ENCODE measurements at regions not wholly inside any gene's neighbourhood (a gene's known extent, or its start where the extent isn't known, plus 50 kb on each side); places are given as distances from the start of the nearest gene placed in this dataset.
A peak's percentile ranks its signal among the peaks of the same experiment; 100 is the strongest.
"Not testable (repeated sequence)": the region's sequence is repeated elsewhere in the genome, so short reads cannot be mapped to it uniquely, and the experiment has no call there.

GRCh38 chr12:89067421-89068187 lies 284.7 kb downstream of the DUSP6 start:
- H3K36me3 ChIP-seq (ENCODE audit: control insufficient read depth, insufficient read depth, low read length): no peaks in the 10 kb centered on the region
- no peak overlapping the region for H3K27ac ChIP-seq (ENCODE audit: low read depth, low read length)
- peaks cover 5% of the 10 kb centered on the region for H3K4me1 ChIP-seq (ENCODE audit: control insufficient read depth, insufficient read depth, low read length)
- H3K9me3 ChIP-seq (ENCODE audit: control insufficient read depth, insufficient read depth, low read depth, low read length): no peaks in the 10 kb centered on the region
- H3K9ac ChIP-seq (ENCODE audit: low read length): no peak overlapping the region
- H3K27me3 ChIP-seq (ENCODE audit: control insufficient read depth, insufficient read depth, low read length): no peaks in the 10 kb centered on the region
- H3K4me3 ChIP-seq (ENCODE audit: low read depth, low read length): no peak overlapping the region

DNA sequence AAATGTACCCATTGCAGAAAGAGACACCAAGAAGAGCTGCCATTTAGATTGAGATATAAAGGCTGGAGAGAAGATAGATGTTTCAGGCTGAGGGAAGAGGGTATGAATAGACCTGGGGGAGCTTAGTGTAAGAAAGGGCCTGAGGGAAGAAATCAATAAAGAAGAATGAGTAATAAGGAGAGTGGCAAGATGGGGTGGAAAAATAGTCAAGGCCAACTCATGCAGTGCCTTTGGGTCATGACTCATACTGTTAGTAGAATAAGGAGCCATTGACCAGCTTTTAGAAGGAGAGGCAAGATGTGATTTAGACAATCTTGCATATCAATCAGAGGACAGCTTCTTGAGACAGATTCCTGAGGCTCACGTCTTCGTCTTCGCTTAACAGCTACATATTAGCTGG lies 287.5 kb downstream of the DUSP6 start:
- H3K4me3 ChIP-seq (ENCODE audit: low read depth, low read length): no peak overlapping the region
- no peak overlapping the region for H3K27ac ChIP-seq (ENCODE audit: low read depth, low read length)
- no peaks in the 10 kb centered on the region for H3K27me3 ChIP-seq (ENCODE audit: control insufficient read depth, insufficient read depth, low read length)
- no peaks in the 10 kb centered on the region for H3K36me3 ChIP-seq (ENCODE audit: control insufficient read depth, insufficient read depth, low read length)
- H3K9ac ChIP-seq (ENCODE audit: low read length): no peak overlapping the region
- no peaks in the 10 kb centered on the region for H3K9me3 ChIP-seq (ENCODE audit: control insufficient read depth, insufficient read depth, low read depth, low read length)
- H3K4me1 ChIP-seq (ENCODE audit: control insufficient read depth, insufficient read depth, low read length): peaks cover 7% of the 10 kb centered on the region; the same call in 1 of the 2 replicates

DNA sequence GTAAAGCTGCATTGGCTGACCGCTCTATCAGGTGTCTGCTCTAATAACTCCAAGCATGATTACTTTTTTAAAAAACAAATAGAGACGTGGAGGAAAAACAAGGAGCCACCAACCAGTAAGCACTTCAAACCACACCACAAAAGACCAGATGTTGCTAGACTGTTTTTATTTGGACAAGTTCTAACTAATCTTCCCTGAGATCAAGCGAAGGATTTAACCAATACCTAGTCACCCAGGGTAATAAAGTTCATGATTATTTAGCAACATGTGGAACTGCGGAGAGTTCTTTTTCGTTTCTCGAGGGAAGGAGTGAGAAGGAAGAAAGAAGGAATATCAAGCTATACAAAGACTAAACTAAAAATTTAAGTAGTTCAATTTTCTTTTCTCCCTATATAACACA lies 288.1 kb downstream of the DUSP6 start:
- H3K4me3 ChIP-seq (ENCODE audit: low read depth, low read length): no peak overlapping the region
- H3K4me1 ChIP-seq (ENCODE audit: control insufficient read depth, insufficient read depth, low read length): peaks cover 12% of the 10 kb centered on the region; the same call in 1 of the 2 replicates
- H3K36me3 ChIP-seq (ENCODE audit: control insufficient read depth, insufficient read depth, low read length): no peaks in the 10 kb centered on the region
- no peaks in the 10 kb centered on the region for H3K9me3 ChIP-seq (ENCODE audit: control insufficient read depth, insufficient read depth, low read depth, low read length)
- H3K9ac ChIP-seq (ENCODE audit: low read length): no peak overlapping the region
- no peaks in the 10 kb centered on the region for H3K27me3 ChIP-seq (ENCODE audit: control insufficient read depth, insufficient read depth, low read length)
- H3K27ac ChIP-seq (ENCODE audit: low read depth, low read length): no peak overlapping the region

DNA sequence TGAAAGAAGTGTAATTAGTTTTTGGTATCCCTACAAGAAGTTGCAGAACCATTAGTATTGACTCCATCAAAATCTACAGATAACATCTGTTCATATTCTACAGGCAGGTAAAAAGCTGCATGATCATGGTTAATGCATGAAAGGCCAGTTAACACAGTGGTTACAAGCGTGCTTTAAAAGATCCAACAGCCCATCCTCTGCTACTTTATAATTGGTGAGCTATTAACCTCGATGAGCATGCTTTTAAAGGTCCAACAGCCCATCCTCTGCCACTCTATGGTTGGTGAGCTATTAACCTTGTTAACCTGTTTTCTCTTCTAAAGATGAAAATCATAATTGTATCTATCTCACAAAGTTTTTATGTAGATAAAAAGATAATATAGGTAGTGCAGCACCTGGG lies 289.3 kb downstream of the DUSP6 start:
- no peaks in the 10 kb centered on the region for H3K27me3 ChIP-seq (ENCODE audit: control insufficient read depth, insufficient read depth, low read length)

DNA sequence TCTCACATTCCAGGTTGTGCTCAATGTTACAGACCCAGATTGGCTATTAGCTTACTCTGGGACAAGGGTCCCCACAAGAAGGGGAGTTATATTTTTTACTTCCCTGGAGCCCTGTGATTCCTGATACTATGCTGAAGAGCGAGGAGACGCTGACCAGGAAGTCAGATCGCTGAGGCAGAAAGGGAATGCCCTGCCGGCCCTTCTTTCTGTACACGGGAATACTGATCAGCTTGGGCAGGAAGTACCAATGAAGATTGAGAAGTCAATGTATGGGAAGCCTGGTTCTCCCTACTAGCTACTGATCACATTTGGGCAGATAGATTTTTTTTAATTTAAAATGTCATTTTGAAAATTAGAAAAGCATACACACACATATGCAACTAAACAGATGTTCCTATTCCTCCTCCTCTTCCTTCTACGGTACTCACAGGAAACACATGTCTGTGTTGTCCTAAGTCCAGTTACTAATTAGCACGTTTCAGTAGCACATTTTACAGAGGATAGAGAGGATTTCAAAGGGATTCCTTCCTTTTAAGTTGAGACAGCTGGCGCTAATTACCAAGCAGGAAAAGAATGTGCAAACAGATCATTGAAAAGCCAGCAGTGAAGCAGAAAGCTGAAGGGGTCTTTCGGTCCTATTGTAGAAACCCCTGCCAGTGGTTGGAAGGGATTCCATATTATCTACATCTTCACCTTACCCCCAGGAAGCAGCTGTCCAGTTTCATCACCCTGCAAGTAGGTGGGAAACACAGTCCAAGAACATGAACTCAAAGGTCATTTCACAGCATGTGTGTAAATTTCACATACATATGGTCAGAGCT lies 292.4 kb downstream of the DUSP6 start:
- Histone ChIP-seq H3K4me3 (ENCODE audit: low read depth, low read length) (no peak overlapping the region), H3K27me3 (ENCODE audit: control insufficient read depth, insufficient read depth, low read length) (no peaks in the 10 kb centered on the region), H3K4me1 (ENCODE audit: control insufficient read depth, insufficient read depth, low read length) (peaks cover 14% of the 10 kb centered on the region; the same call in 1 of the 2 replicates), H3K27ac (ENCODE audit: low read depth, low read length) (no peak overlapping the region; the same call in 1 of the 2 replicates), H3K9ac (ENCODE audit: low read length) (peak overlapping the region; percentile 1), H3K36me3 (ENCODE audit: control insufficient read depth, insufficient read depth, low read length) (no peaks in the 10 kb centered on the region), H3K9me3 (ENCODE audit: control insufficient read depth, insufficient read depth, low read depth, low read length) (no peaks in the 10 kb centered on the region)

More for the DNA sequence above, 289.3 kb downstream of the DUSP6 start:
- H3K36me3 ChIP-seq (ENCODE audit: control insufficient read depth, insufficient read depth, low read length): no peaks in the 10 kb centered on the region
- no peaks in the 10 kb centered on the region for H3K9me3 ChIP-seq (ENCODE audit: control insufficient read depth, insufficient read depth, low read depth, low read length)
- H3K4me1 ChIP-seq (ENCODE audit: control insufficient read depth, insufficient read depth, low read length): peaks cover 14% of the 10 kb centered on the region; the same call in 1 of the 2 replicates
- no peak overlapping the region for H3K4me3 ChIP-seq (ENCODE audit: low read depth, low read length)
- H3K9ac ChIP-seq (ENCODE audit: low read length): no peak overlapping the region
- H3K27ac ChIP-seq (ENCODE audit: low read depth, low read length): no peak overlapping the region

DNA sequence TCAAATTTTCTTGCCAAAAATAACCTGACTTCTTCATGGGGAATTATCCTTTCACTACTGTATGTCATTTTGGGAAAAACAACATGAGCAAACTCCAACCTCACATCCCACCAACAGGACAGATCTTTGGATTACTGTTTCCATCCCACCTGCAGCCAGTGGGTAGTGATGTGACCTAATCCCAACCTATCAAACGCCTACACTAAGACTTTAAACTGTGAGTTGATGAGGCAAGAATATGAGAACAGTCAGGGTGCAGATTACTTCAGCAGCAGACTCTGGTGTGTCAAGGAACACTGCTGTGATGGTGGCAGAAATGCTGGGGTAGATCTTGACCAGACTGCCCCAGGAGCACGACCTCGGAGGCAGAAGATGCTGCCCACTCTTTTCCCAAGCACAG lies 293.2 kb downstream of the DUSP6 start:
- Histone ChIP-seq H3K27ac (ENCODE audit: low read depth, low read length) (no peak overlapping the region; the same call in 1 of the 2 replicates), H3K36me3 (ENCODE audit: control insufficient read depth, insufficient read depth, low read length) (no peaks in the 10 kb centered on the region), H3K27me3 (ENCODE audit: control insufficient read depth, insufficient read depth, low read length) (no peaks in the 10 kb centered on the region), H3K4me3 (ENCODE audit: low read depth, low read length) (no peak overlapping the region), H3K9ac (ENCODE audit: low read length) (no peak overlapping the region), H3K4me1 (ENCODE audit: control insufficient read depth, insufficient read depth, low read length) (peaks cover 14% of the 10 kb centered on the region; the same call in 1 of the 2 replicates), H3K9me3 (ENCODE audit: control insufficient read depth, insufficient read depth, low read depth, low read length) (no peaks in the 10 kb centered on the region)

GRCh38 chr12:89058402-89058801 lies 293.9 kb downstream of the DUSP6 start:
- Histone ChIP-seq H3K4me1 (ENCODE audit: control insufficient read depth, insufficient read depth, low read length) (peaks cover 14% of the 10 kb centered on the region; the same call in 1 of the 2 replicates), H3K27ac (ENCODE audit: low read depth, low read length) (no peak overlapping the region), H3K4me3 (ENCODE audit: low read depth, low read length) (no peak overlapping the region), H3K9ac (ENCODE audit: low read length) (no peak overlapping the region), H3K9me3 (ENCODE audit: control insufficient read depth, insufficient read depth, low read depth, low read length) (peaks cover 5% of the 10 kb centered on the region; the same call in 1 of the 2 replicates), H3K36me3 (ENCODE audit: control insufficient read depth, insufficient read depth, low read length) (no peaks in the 10 kb centered on the region), H3K27me3 (ENCODE audit: control insufficient read depth, insufficient read depth, low read length) (no peaks in the 10 kb centered on the region)

DNA sequence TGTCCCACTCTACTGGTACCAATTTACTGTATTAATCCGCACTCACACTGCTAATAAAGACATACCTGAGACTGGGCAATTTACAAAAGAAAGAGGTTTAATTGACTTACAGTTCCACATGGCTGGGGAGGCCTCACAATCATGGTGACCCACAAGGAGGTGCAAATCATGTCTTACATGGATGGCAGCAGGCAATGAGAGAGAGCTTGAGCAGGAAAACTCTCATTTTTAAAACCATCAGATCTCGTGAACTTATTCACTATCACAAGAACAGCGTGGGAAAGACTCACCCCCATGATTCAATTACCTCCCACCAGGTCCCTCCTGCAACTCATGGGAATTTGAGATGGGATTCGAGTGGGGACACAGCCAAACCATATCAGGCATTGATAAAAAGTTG lies 298.5 kb downstream of the DUSP6 start:
- peaks cover 16% of the 10 kb centered on the region; the same call in 1 of the 2 replicates for H3K9me3 ChIP-seq (ENCODE audit: control insufficient read depth, insufficient read depth, low read depth, low read length)
- not testable (repeated sequence) for H3K27ac ChIP-seq (ENCODE audit: low read depth, low read length); H3K9ac ChIP-seq (ENCODE audit: low read length); H3K27me3 ChIP-seq (ENCODE audit: control insufficient read depth, insufficient read depth, low read length); H3K4me3 ChIP-seq (ENCODE audit: low read depth, low read length); H3K36me3 ChIP-seq (ENCODE audit: control insufficient read depth, insufficient read depth, low read length); H3K4me1 ChIP-seq (ENCODE audit: control insufficient read depth, insufficient read depth, low read length)

GRCh38 chr12:89051065-89051677 lies 301.1 kb downstream of the DUSP6 start:
- Histone ChIP-seq H3K27ac (ENCODE audit: low read depth, low read length) (no peak overlapping the region), H3K4me3 (ENCODE audit: low read depth, low read length) (no peak overlapping the region), H3K36me3 (ENCODE audit: control insufficient read depth, insufficient read depth, low read length) (no peaks in the 10 kb centered on the region), H3K4me1 (ENCODE audit: control insufficient read depth, insufficient read depth, low read length) (peaks cover 4% of the 10 kb centered on the region; the same call in 1 of the 2 replicates), H3K9me3 (ENCODE audit: control insufficient read depth, insufficient read depth, low read depth, low read length) (peaks cover 16% of the 10 kb centered on the region; the same call in 1 of the 2 replicates), H3K27me3 (ENCODE audit: control insufficient read depth, insufficient read depth, low read length) (no peaks in the 10 kb centered on the region), H3K9ac (ENCODE audit: low read length) (no peak overlapping the region)

GRCh38 chr12:89047856-89048418 lies 304.4 kb downstream of the DUSP6 start:
- no peak overlapping the region for H3K27ac ChIP-seq (ENCODE audit: low read depth, low read length)
- H3K4me1 ChIP-seq (ENCODE audit: control insufficient read depth, insufficient read depth, low read length): peaks cover 4% of the 10 kb centered on the region; the same call in 1 of the 2 replicates
- no peaks in the 10 kb centered on the region for H3K27me3 ChIP-seq (ENCODE audit: control insufficient read depth, insufficient read depth, low read length)
- H3K9ac ChIP-seq (ENCODE audit: low read length): no peak overlapping the region
- H3K36me3 ChIP-seq (ENCODE audit: control insufficient read depth, insufficient read depth, low read length): no peaks in the 10 kb centered on the region
- H3K4me3 ChIP-seq (ENCODE audit: low read depth, low read length): no peak overlapping the region
- H3K9me3 ChIP-seq (ENCODE audit: control insufficient read depth, insufficient read depth, low read depth, low read length): peaks cover 9% of the 10 kb centered on the region; the same call in 1 of the 2 replicates
